WTC11 (cell line): ENCODE measurements at regions not wholly inside any gene's neighbourhood (a gene's known extent, or its start where the extent isn't known, plus 50 kb on each side); places are given as distances from the start of the nearest gene placed in this dataset.

Source experiments
- ATAC-seq: fragments of 200-7000 bp; cut with Tn5 transposase; 2 replicates; pipeline ENCODE4 v1.10.0; 2021; ENCODE audit warnings: mild to moderate bottlenecking, moderate library complexity
- CTCF ChIA-PET: fragments of 300-600 bp; sonication (Branson Sonifier 250); formaldehyde crosslinking; loops from one replicate; lab custom pipeline; 2021; ENCODE audit warnings: antibody characterized with exemption; lab: Charles Lee
- POLR2A ChIA-PET: fragments of 350-600 bp; sonication (Branson Sonifier 250); formaldehyde crosslinking; loops from one replicate; lab custom pipeline; 2021; ENCODE audit warnings: antibody characterized with exemption; lab: Charles Lee
- DNase-seq: peaks from one replicate; pipeline ENCODE4 v3.0.0; 2021; ENCODE audit warnings: low spot score
- H3K27ac Mint-ChIP-seq: 2 replicates; pipeline ENCODE4 v1.8.0; 2021; ENCODE audit warnings: mixed read lengths
- H3K27me3 Mint-ChIP-seq: 2 replicates; pipeline ENCODE4 v1.8.0; 2021; ENCODE audit warnings: low read depth, mild to moderate bottlenecking, moderate library complexity, mixed read lengths
- H3K36me3 Mint-ChIP-seq: 2 replicates; pipeline ENCODE4 v1.8.0; 2021; ENCODE audit warnings: mixed read lengths
- H3K4me1 Mint-ChIP-seq: 2 replicates; pipeline ENCODE4 v1.8.0; 2022; ENCODE audit warnings: mixed read lengths
- H3K4me3 Mint-ChIP-seq: 2 replicates; pipeline ENCODE4 v1.8.0; 2021; ENCODE audit warnings: mild to moderate bottlenecking, moderate library complexity, mixed read lengths
- H3K9me3 Mint-ChIP-seq: 2 replicates; pipeline ENCODE4 v1.8.0; 2021; ENCODE audit warnings: mixed read lengths
- ATF3 ChIP-seq: sonication (generic); formaldehyde crosslinking; conservative IDR thresholded peaks from 2 replicates; pipeline ENCODE4 v1.8.1; 2022; ENCODE audit warnings: mild to moderate bottlenecking, missing genetic modification reagents
- CBFB ChIP-seq: sonication (generic); formaldehyde crosslinking; IDR thresholded peaks from 2 replicates; pipeline ENCODE4 v1.8.1; 2022; ENCODE audit warnings: mild to moderate bottlenecking, low read depth, missing genetic modification reagents
- CDX4 ChIP-seq: fragments of 250-450 bp; sonication (Bioruptor Pico); IDR thresholded peaks from 2 replicates; pipeline ENCODE4 v1.9.0; 2021; ENCODE audit warnings: moderate library complexity, mild to moderate bottlenecking, inconsistent platforms, borderline replicate concordance
- ELF4 ChIP-seq: sonication (generic); formaldehyde crosslinking; IDR thresholded peaks from 2 replicates; pipeline ENCODE4 v1.8.1; 2022; ENCODE audit warnings: low read depth, mild to moderate bottlenecking, moderate library complexity, missing genetic modification reagents
- EMX1 ChIP-seq: fragments of 250-450 bp; sonication (Bioruptor Pico); IDR thresholded peaks from 2 replicates; pipeline ENCODE4 v1.8.0; 2021; ENCODE audit warnings: mild to moderate bottlenecking
- ETV6 ChIP-seq: sonication (generic); formaldehyde crosslinking; IDR thresholded peaks from 2 replicates; pipeline ENCODE4 v1.8.1; 2022; ENCODE audit warnings: mild to moderate bottlenecking, missing genetic modification reagents
- FOXP1 ChIP-seq: sonication (generic); formaldehyde crosslinking; IDR thresholded peaks from 2 replicates; pipeline ENCODE4 v1.8.0; 2022; ENCODE audit warnings: missing genetic modification reagents, mild to moderate bottlenecking, moderate library complexity, borderline replicate concordance
- MLX ChIP-seq: sonication (generic); formaldehyde crosslinking; IDR thresholded peaks from 2 replicates; pipeline ENCODE4 v1.8.1; 2023; ENCODE audit warnings: mild to moderate bottlenecking, missing genetic modification reagents, moderate library complexity
- NFYB ChIP-seq: sonication (generic); formaldehyde crosslinking; conservative IDR thresholded peaks from 2 replicates; pipeline ENCODE4 v1.8.0; 2022; ENCODE audit warnings: low read depth, missing genetic modification reagents
- SMAD4 ChIP-seq: sonication (generic); formaldehyde crosslinking; IDR thresholded peaks from 2 replicates; pipeline ENCODE4 v1.8.0; 2022; ENCODE audit warnings: mild to moderate bottlenecking, missing genetic modification reagents
- SOX15 ChIP-seq: fragments of 250-450 bp; sonication (Bioruptor Pico); IDR thresholded peaks from 2 replicates; pipeline ENCODE4 v1.9.0; 2021; ENCODE audit warnings: mild to moderate bottlenecking
- STAT6 ChIP-seq: sonication (generic); formaldehyde crosslinking; conservative IDR thresholded peaks from 2 replicates; pipeline ENCODE4 v1.8.1; 2023; ENCODE audit warnings: mild to moderate bottlenecking, low read depth, missing genetic modification reagents, moderate library complexity
- ZNF423 ChIP-seq: fragments of 250-450 bp; sonication (Bioruptor Pico); IDR thresholded peaks from 2 replicates; pipeline ENCODE4 v2.1.2; 2022; ENCODE audit warnings: mild to moderate bottlenecking, moderate library complexity
- TF ChIP-seq, protein P1 (sequence below): sonication (generic); formaldehyde crosslinking; IDR thresholded peaks from 2 replicates; pipeline ENCODE4 v1.8.1; 2022; ENCODE audit warnings: mild to moderate bottlenecking, missing genetic modification reagents, moderate library complexity, borderline replicate concordance
- TF ChIP-seq, protein P2 (sequence below): sonication (generic); formaldehyde crosslinking; IDR thresholded peaks from 2 replicates; pipeline ENCODE4 v1.8.1; 2023; ENCODE audit warnings: mild to moderate bottlenecking, missing genetic modification reagents, moderate library complexity
- TF ChIP-seq, protein P3 (sequence below): sonication (generic); formaldehyde crosslinking; IDR thresholded peaks from 2 replicates; pipeline ENCODE4 v1.8.0; 2022; ENCODE audit warnings: mild to moderate bottlenecking, missing genetic modification reagents
- TF ChIP-seq, protein P4 (sequence below): sonication (generic); formaldehyde crosslinking; IDR thresholded peaks from 2 replicates; pipeline ENCODE4 v1.8.1; 2023; ENCODE audit warnings: mild to moderate bottlenecking, moderate library complexity, missing genetic modification reagents
- TF ChIP-seq, protein P5 (sequence below): fragments of 250-450 bp; sonication (Bioruptor Pico); conservative IDR thresholded peaks from 2 replicates; pipeline ENCODE4 v1.9.0; 2021; ENCODE audit warnings: mild to moderate bottlenecking
- TF ChIP-seq, protein P6 (sequence below): fragments of 250-450 bp; sonication (Bioruptor Pico); IDR thresholded peaks from 2 replicates; pipeline ENCODE4 v2.1.2; 2022; ENCODE audit warnings: mild to moderate bottlenecking, moderate library complexity
- TF ChIP-seq, protein P7 (sequence below): sonication (generic); formaldehyde crosslinking; IDR thresholded peaks from 2 replicates; pipeline ENCODE4 v1.8.0; 2023; ENCODE audit warnings: missing genetic modification reagents

- TF ChIP-seq, protein P1, sequence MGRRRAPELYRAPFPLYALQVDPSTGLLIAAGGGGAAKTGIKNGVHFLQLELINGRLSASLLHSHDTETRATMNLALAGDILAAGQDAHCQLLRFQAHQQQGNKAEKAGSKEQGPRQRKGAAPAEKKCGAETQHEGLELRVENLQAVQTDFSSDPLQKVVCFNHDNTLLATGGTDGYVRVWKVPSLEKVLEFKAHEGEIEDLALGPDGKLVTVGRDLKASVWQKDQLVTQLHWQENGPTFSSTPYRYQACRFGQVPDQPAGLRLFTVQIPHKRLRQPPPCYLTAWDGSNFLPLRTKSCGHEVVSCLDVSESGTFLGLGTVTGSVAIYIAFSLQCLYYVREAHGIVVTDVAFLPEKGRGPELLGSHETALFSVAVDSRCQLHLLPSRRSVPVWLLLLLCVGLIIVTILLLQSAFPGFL (CRISPR knock-in tag): no peak
- TF ChIP-seq ZNF423: no peak
- no peak for TF ChIP-seq ELF4
- TF ChIP-seq EMX1: no peak
- TF ChIP-seq ATF3 (CRISPR knock-in tag): no peak
- no peak for TF ChIP-seq STAT6 (CRISPR knock-in tag)
- no peak for TF ChIP-seq SMAD4 (CRISPR knock-in tag)
- no peak for TF ChIP-seq MLX (CRISPR knock-in tag)
- TF ChIP-seq FOXP1: no peak
- TF ChIP-seq, protein P2, sequence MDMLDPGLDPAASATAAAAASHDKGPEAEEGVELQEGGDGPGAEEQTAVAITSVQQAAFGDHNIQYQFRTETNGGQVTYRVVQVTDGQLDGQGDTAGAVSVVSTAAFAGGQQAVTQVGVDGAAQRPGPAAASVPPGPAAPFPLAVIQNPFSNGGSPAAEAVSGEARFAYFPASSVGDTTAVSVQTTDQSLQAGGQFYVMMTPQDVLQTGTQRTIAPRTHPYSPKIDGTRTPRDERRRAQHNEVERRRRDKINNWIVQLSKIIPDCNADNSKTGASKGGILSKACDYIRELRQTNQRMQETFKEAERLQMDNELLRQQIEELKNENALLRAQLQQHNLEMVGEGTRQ (CRISPR knock-in tag): no peak
These were observed 362.7 kb downstream of the PTPRU start (continued) for GRCh38 chr1:29599071-29599470.

- ChIA-PET CTCF (interaction anchor here (1.0 kb wide), 1 partner anchor 13 kb away, joined by 3 read pairs; no protein-coding TSS in a partner anchor), POLR2A (no interaction called here)
- Mint-ChIP-seq H3K9me3 (peaks cover 32% of the 10 kb centered on the region), H3K27ac (no peak overlapping the region), H3K4me1 (no peaks in the 10 kb centered on the region; the same call in 1 of the 2 replicates), H3K27me3 (peaks cover 3% of the 10 kb centered on the region), H3K36me3 (no peaks in the 10 kb centered on the region; the same call in 1 of the 2 replicates), H3K4me3 (no peak overlapping the region)
- DNase-seq (no peak), ATAC-seq (no peak)
- TF ChIP-seq, protein P3, sequence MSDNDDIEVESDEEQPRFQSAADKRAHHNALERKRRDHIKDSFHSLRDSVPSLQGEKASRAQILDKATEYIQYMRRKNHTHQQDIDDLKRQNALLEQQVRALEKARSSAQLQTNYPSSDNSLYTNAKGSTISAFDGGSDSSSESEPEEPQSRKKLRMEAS (CRISPR knock-in tag): no peak
- TF ChIP-seq, protein P4, sequence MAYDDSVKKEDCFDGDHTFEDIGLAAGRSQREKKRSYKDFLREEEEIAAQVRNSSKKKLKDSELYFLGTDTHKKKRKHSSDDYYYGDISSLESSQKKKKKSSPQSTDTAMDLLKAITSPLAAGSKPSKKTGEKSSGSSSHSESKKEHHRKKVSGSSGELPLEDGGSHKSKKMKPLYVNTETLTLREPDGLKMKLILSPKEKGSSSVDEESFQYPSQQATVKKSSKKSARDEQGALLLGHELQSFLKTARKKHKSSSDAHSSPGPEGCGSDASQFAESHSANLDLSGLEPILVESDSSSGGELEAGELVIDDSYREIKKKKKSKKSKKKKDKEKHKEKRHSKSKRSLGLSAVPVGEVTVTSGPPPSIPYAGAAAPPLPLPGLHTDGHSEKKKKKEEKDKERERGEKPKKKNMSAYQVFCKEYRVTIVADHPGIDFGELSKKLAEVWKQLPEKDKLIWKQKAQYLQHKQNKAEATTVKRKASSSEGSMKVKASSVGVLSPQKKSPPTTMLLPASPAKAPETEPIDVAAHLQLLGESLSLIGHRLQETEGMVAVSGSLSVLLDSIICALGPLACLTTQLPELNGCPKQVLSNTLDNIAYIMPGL (CRISPR knock-in tag): no peak
- no peak for TF ChIP-seq ETV6 (CRISPR knock-in tag)
- TF ChIP-seq, protein P5, sequence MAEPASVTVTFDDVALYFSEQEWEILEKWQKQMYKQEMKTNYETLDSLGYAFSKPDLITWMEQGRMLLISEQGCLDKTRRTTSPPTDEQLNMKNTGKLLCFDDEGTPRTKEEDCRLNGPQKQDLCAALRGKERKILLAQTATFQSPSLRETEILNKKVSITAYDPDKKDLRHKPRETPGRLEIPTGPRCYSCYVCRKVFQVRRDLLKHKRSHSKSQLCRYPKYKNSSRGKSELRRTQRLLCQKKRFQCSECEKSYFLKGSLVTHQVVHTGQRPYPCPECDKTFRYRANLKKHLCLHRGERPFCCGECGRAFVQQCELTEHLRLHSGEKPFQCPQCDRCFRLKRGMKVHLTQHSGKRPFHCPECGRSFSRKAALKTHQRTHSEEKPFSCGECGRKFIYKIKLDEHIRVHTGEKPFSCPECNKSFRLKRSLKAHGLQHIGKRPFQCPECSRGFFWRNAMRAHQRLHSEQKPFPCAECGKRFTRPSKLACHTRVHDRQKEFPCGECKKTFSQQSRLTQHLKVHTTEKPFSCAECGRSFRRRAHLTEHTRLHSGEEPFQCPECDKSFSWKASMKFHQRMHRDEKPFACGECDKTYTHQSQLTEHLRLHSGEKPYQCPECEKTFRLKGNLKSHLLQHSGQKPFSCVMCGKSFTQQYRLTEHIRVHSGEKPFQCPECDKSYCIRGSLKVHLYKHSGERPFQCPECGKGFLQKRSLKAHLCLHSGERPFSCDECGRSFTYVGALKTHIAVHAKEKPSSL: no peak
- TF ChIP-seq, protein P6, sequence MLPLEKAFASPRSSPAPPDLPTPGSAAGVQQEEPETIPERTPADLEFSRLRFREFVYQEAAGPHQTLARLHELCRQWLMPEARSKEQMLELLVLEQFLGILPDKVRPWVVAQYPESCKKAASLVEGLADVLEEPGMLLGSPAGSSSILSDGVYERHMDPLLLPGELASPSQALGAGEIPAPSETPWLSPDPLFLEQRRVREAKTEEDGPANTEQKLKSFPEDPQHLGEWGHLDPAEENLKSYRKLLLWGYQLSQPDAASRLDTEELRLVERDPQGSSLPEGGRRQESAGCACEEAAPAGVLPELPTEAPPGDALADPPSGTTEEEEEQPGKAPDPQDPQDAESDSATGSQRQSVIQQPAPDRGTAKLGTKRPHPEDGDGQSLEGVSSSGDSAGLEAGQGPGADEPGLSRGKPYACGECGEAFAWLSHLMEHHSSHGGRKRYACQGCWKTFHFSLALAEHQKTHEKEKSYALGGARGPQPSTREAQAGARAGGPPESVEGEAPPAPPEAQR (CRISPR knock-in tag): no peak
- no peak for TF ChIP-seq CBFB (CRISPR knock-in tag)
- no peak for TF ChIP-seq CDX4 (CRISPR knock-in tag)
- no peak for TF ChIP-seq SMAD4 (CRISPR knock-in tag)
- TF ChIP-seq NFYB (CRISPR knock-in tag): no peak
- no peak for TF ChIP-seq SOX15
- TF ChIP-seq, protein P7, sequence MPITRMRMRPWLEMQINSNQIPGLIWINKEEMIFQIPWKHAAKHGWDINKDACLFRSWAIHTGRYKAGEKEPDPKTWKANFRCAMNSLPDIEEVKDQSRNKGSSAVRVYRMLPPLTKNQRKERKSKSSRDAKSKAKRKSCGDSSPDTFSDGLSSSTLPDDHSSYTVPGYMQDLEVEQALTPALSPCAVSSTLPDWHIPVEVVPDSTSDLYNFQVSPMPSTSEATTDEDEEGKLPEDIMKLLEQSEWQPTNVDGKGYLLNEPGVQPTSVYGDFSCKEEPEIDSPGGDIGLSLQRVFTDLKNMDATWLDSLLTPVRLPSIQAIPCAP (CRISPR knock-in tag): no peak
These were observed 361.5 kb downstream of the PTPRU start for GRCh38 chr1:29597861-29598260.
